ENCODE measurements at regions not wholly inside any gene's neighbourhood (a gene's known extent, or its start where the extent isn't known, plus 50 kb on each side); places are given as distances from the start of the nearest gene placed in this dataset.
"Not testable (repeated sequence)": the region's sequence is repeated elsewhere in the genome, so short reads cannot be mapped to it uniquely, and the experiment has no call there.

DNA sequence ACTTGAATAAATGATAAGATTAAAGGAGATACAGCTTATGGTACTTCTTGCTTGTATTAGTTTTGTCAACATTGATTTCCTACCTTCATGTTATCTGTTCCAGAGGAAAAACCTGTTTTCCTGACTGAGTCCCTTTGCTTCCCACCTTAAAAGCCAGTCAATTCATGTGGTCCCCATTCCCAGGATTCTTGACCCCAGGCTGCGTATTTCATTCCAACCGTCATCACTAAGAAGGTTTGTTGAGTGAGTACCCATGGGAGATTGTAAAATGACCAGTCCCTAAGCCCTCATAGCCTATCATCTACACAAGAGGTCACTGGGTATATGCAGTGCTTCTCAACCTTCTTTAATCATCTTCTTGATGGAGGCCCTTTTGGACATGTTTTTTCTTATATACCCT, 52.2 kb downstream of the BEX3 start:
- no peaks in the 10 kb centered on the region for H3K36me3 Mint-ChIP-seq (ENCODE audit: low read depth)
- no peak overlapping the region for H3K27ac Mint-ChIP-seq
- no peak for DNase-seq
- H3K4me3 Mint-ChIP-seq = no peak overlapping the region
- no peaks in the 10 kb centered on the region for H3K9me3 Mint-ChIP-seq
- CTCF ChIA-PET = interaction anchor here (0.7 kb wide), 1 partner anchor 36 kb away, joined by 3 read pairs; no protein-coding TSS in a partner anchor
- POLR2A ChIA-PET = no interaction called here
- no peaks in the 10 kb centered on the region for H3K4me1 Mint-ChIP-seq
- H3K27me3 Mint-ChIP-seq = peaks cover 2% of the 10 kb centered on the region

GRCh38 chrX:103429026-103429425, 52.7 kb downstream of the BEX3 start:
- CTCF ChIA-PET = interaction anchor here (0.7 kb wide), 1 partner anchor 35 kb away, joined by 3 read pairs; no protein-coding TSS in a partner anchor
- H3K27me3 Mint-ChIP-seq; H3K9me3 Mint-ChIP-seq; H3K27ac Mint-ChIP-seq; H3K4me3 Mint-ChIP-seq; H3K36me3 Mint-ChIP-seq (ENCODE audit: low read depth); POLR2A ChIA-PET; DNase-seq; H3K4me1 Mint-ChIP-seq: not testable (repeated sequence)

DNA sequence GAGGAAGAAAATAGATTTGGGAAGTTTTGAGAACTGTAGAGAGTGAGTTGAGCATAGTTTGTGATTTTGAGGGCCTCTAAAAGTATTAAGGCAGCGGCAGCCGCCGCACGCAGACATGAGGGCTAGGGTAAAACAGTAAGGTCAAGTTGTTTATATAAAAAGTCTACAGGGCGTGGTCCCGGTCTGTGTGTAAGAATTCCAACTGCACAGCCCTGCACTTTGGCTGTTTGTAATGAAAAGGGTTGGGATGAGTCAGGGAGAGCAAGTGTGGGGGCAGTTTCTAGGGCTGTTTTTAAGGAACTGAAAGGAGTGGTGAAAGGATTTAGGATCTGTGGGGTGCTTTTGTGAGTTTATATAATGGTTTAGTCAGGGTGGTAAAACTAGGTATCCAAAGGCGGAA, 55.0 kb downstream of the BEX3 start:
- Mint-ChIP-seq H3K4me1 (no peaks in the 10 kb centered on the region), H3K4me3 (no peak overlapping the region), H3K27ac (no peak overlapping the region), H3K27me3 (peaks cover 2% of the 10 kb centered on the region), H3K9me3 (no peaks in the 10 kb centered on the region), H3K36me3 (ENCODE audit: low read depth) (no peaks in the 10 kb centered on the region)
- ChIA-PET CTCF (no interaction called here), POLR2A (no interaction called here)
- DNase-seq = no peak

GRCh38 chrX:103432841-103433240, 56.5 kb downstream of the BEX3 start:
- POLR2A ChIA-PET, H3K4me1 Mint-ChIP-seq, H3K4me3 Mint-ChIP-seq: not testable (repeated sequence)

DNA sequence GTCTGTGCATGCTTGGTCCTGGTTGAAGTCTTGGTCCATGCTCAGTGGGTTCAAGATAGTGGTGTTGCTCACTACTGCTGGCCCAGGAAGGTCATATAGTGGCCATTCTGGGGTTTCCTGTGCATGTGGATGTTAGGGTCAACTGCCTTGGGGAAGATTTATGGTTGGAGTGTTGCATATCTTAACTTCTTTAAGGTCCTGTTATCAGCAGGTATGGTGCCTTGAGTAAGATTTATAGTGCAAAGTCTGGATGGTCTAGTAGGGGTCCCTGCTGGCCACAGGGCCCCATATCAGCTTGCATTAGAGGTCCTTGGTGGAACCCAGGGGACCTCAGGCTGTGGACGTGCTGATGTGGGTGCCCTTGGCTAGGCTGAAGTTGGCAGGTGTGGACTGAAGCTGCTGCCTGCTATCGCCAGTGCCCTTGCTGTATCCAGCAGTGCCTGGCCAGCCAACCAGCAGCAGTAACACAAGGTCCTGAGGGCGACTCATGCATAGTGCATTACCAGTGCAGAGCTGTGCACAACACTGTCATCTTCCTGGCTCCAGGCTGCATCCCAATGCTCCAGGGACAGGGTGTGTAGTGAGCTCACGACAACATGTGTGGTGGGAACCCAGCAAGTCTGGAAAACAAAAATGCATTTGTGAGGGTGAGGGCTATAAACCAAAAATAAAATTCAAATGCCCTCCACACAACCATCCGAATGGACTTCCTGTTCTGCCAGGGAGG, 61.0 kb downstream of the BEX3 start:
- POLR2A ChIA-PET = no interaction called here
- no peak for DNase-seq
- Mint-ChIP-seq H3K27me3 (no peaks in the 10 kb centered on the region), H3K4me1 (no peaks in the 10 kb centered on the region), H3K9me3 (no peaks in the 10 kb centered on the region), H3K27ac (no peak overlapping the region), H3K4me3 (no peak overlapping the region), H3K36me3 (ENCODE audit: low read depth) (no peaks in the 10 kb centered on the region)
- CTCF ChIA-PET = no interaction called here

More at GRCh38 chrX:103432841-103433240, 56.5 kb downstream of the BEX3 start:
- CTCF ChIA-PET; H3K9me3 Mint-ChIP-seq; H3K27ac Mint-ChIP-seq; H3K27me3 Mint-ChIP-seq; H3K36me3 Mint-ChIP-seq (ENCODE audit: low read depth); DNase-seq: not testable (repeated sequence)

- ChIA-PET CTCF (no interaction called here), POLR2A (no interaction called here)
- H3K9me3 Mint-ChIP-seq = no peaks in the 10 kb centered on the region
- H3K4me1 Mint-ChIP-seq = no peaks in the 10 kb centered on the region
- H3K4me3 Mint-ChIP-seq = no peak overlapping the region
- no peaks in the 10 kb centered on the region for H3K36me3 Mint-ChIP-seq (ENCODE audit: low read depth)
- H3K27me3 Mint-ChIP-seq = no peaks in the 10 kb centered on the region
- no peak overlapping the region for H3K27ac Mint-ChIP-seq
- no peak for DNase-seq
These were observed 62.8 kb downstream of the BEX3 start for GRCh38 chrX:103439161-103439560.

GRCh38 chrX:103440621-103441020, 64.3 kb downstream of the BEX3 start:
- no peak overlapping the region for H3K27ac Mint-ChIP-seq
- CTCF ChIA-PET = no interaction called here
- POLR2A ChIA-PET = no interaction called here
- H3K4me1 Mint-ChIP-seq = no peaks in the 10 kb centered on the region
- no peak for DNase-seq
- no peaks in the 10 kb centered on the region for H3K9me3 Mint-ChIP-seq
- H3K27me3 Mint-ChIP-seq = no peaks in the 10 kb centered on the region
- no peak overlapping the region for H3K4me3 Mint-ChIP-seq
- H3K36me3 Mint-ChIP-seq (ENCODE audit: low read depth) = no peaks in the 10 kb centered on the region

- CTCF ChIA-PET = no interaction called here
These were observed 65.7 kb downstream of the BEX3 start for GRCh38 chrX:103441878-103442535.

DNA sequence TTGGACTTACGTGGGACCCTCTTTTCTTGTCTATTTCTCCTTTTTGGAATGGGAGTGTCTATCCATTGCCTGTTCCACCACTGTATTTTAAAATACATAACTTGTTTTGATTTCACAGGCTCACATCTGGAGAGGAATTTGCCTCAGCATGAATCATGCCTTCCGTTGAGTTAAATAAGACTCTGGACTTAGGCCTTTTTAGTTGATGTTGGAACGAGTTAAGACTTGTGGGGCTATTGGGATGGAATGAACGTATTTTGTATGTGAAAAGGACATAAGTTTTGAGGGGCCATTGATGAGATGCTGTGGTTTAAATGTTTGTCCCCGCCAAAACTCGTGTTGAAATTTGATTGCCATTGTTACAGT, 66.2 kb downstream of the BEX3 start:
- no peaks in the 10 kb centered on the region for H3K36me3 Mint-ChIP-seq (ENCODE audit: low read depth)

More at GRCh38 chrX:103441878-103442535, 65.7 kb downstream of the BEX3 start:
- Mint-ChIP-seq H3K9me3 (no peaks in the 10 kb centered on the region), H3K4me1 (no peaks in the 10 kb centered on the region), H3K4me3 (no peak overlapping the region), H3K27ac (no peak overlapping the region), H3K27me3 (no peaks in the 10 kb centered on the region), H3K36me3 (ENCODE audit: low read depth) (no peaks in the 10 kb centered on the region)
- no peak for DNase-seq
- POLR2A ChIA-PET = no interaction called here

GRCh38 chrX:103446665-103447302, 70.4 kb downstream of the BEX3 start:
- POLR2A ChIA-PET = no interaction called here
- Mint-ChIP-seq H3K9me3 (no peaks in the 10 kb centered on the region), H3K4me1 (no peaks in the 10 kb centered on the region), H3K4me3 (no peak overlapping the region), H3K27me3 (no peaks in the 10 kb centered on the region), H3K36me3 (ENCODE audit: low read depth) (no peaks in the 10 kb centered on the region), H3K27ac (no peak overlapping the region)
- CTCF ChIA-PET = interaction anchor here (0.6 to 0.9 kb wide), 2 partner anchors 17 to 44 kb away, joined by 4 to 5 read pairs; no protein-coding TSS in a partner anchor
- DNase-seq = no peak

More for the DNA sequence above, 66.2 kb downstream of the BEX3 start:
- Mint-ChIP-seq H3K27me3 (no peaks in the 10 kb centered on the region), H3K4me1 (no peaks in the 10 kb centered on the region), H3K9me3 (no peaks in the 10 kb centered on the region), H3K4me3 (no peak overlapping the region), H3K27ac (no peak overlapping the region)
- DNase-seq = no peak
- CTCF ChIA-PET = no interaction called here
- POLR2A ChIA-PET = no interaction called here
